Hematopoietic multipotent progenitor cell treated with erythropoietin and hydrocortisone succinate and interleukin-3 and kit ligand, for 17 days (in vitro differentiated cells): ENCODE measurements at regions not wholly inside any gene's neighbourhood (a gene's known extent, or its start where the extent isn't known, plus 50 kb on each side); places are given as distances from the start of the nearest gene placed in this dataset.

Experiments
- DNase-seq: peaks from one replicate; pipeline ENCODE4 v3.0.0-alpha.2; 2015; ENCODE audit warnings: low spot score

GRCh38 chr5:72619251-72619650 is 112.0 kb upstream of the ZNF366 start:
- no peak for DNase-seq

- DNase-seq: no peak
Measured at GRCh38 chr5:72618708-72619107, 111.5 kb upstream of the ZNF366 start.

- no peak for DNase-seq
Measured at GRCh38 chr5:72615061-72615460, 107.9 kb upstream of the ZNF366 start.

GRCh38 chr5:72613515-72613914 is 106.3 kb upstream of the ZNF366 start:
- DNase-seq: no peak

GRCh38 chr5:72612810-72613209 is 105.6 kb upstream of the ZNF366 start:
- no peak for DNase-seq

- DNase-seq: peak; percentile 25
Measured at GRCh38 chr5:72611118-72611730, 104.0 kb upstream of the ZNF366 start.

GRCh38 chr5:72608926-72609325 is 101.7 kb upstream of the ZNF366 start:
- no peak for DNase-seq

GRCh38 chr5:72608297-72608696 is 101.1 kb upstream of the ZNF366 start:
- no peak for DNase-seq

- DNase-seq: no peak
Measured at GRCh38 chr5:72607381-72607780, 100.2 kb upstream of the ZNF366 start.

- DNase-seq: no peak
Measured at GRCh38 chr5:72606525-72606924, 99.3 kb upstream of the ZNF366 start.

GRCh38 chr5:72605632-72606031 is 98.4 kb upstream of the ZNF366 start:
- no peak for DNase-seq

GRCh38 chr5:72604798-72605154 is 97.6 kb upstream of the ZNF366 start:
- no peak for DNase-seq

- no peak for DNase-seq
Measured at GRCh38 chr5:72604111-72604797, 97.0 kb upstream of the ZNF366 start.

GRCh38 chr5:72602696-72603685 is 95.8 kb upstream of the ZNF366 start:
- no peak for DNase-seq

GRCh38 chr5:72601861-72602260 is 94.7 kb upstream of the ZNF366 start:
- no peak for DNase-seq

- DNase-seq: no peak
Measured at GRCh38 chr5:72600391-72600981, 93.3 kb upstream of the ZNF366 start.

- no peak for DNase-seq
Measured at GRCh38 chr5:72599519-72600370, 92.5 kb upstream of the ZNF366 start.

GRCh38 chr5:72599065-72599433 is 91.8 kb upstream of the ZNF366 start:
- no peak for DNase-seq

- DNase-seq: no peak
Measured at GRCh38 chr5:72598401-72599064, 91.3 kb upstream of the ZNF366 start.

GRCh38 chr5:72597456-72597948 is 90.3 kb upstream of the ZNF366 start:
- DNase-seq: peak; percentile 9

GRCh38 chr5:72596956-72597355 is 89.7 kb upstream of the ZNF366 start:
- DNase-seq: no peak
